HG03442 (cell line): ENCODE measurements at regions not wholly inside any gene's neighbourhood (a gene's known extent, or its start where the extent isn't known, plus 50 kb on each side); places are given as distances from the start of the nearest gene placed in this dataset.

Experiments used
- ATAC-seq: cut with Tn5 transposase; IDR thresholded peaks from one replicate; pipeline ENCODE4 v1.9.1; 2021; ENCODE audit warnings: mild to moderate bottlenecking, moderate library complexity; ENCODE audit not compliant: unreplicated experiment

GRCh38 chr1:57886376-57886775 lies 462.5 kb upstream of the DAB1 start:
- ATAC-seq: no peak

GRCh38 chr1:57883642-57883995 lies 459.8 kb upstream of the DAB1 start:
- ATAC-seq: no peak

- ATAC-seq: no peak
Measured at GRCh38 chr1:57882934-57883641, 459.2 kb upstream of the DAB1 start.

- ATAC-seq: no peak
Measured at GRCh38 chr1:57882072-57882471, 458.2 kb upstream of the DAB1 start.

GRCh38 chr1:57881639-57882038 lies 457.8 kb upstream of the DAB1 start:
- ATAC-seq: no peak

- ATAC-seq: no peak
Measured at GRCh38 chr1:57879700-57880099, 455.8 kb upstream of the DAB1 start.

GRCh38 chr1:57874418-57874877 lies 450.6 kb upstream of the DAB1 start:
- no peak for ATAC-seq

- no peak for ATAC-seq
Measured at GRCh38 chr1:57872913-57873312, 449.1 kb upstream of the DAB1 start.

GRCh38 chr1:57868908-57869307 lies 445.0 kb upstream of the DAB1 start:
- no peak for ATAC-seq

- no peak for ATAC-seq
Measured at GRCh38 chr1:57868239-57868638, 444.4 kb upstream of the DAB1 start.

GRCh38 chr1:57866998-57867397 lies 443.1 kb upstream of the DAB1 start:
- no peak for ATAC-seq

GRCh38 chr1:57860931-57861565 lies 437.2 kb upstream of the DAB1 start:
- ATAC-seq: no peak

- no peak for ATAC-seq
Measured at GRCh38 chr1:57860325-57860724, 436.5 kb upstream of the DAB1 start.

- ATAC-seq: no peak
Measured at GRCh38 chr1:57858740-57859139, 434.9 kb upstream of the DAB1 start.

GRCh38 chr1:57857809-57858208 lies 433.9 kb upstream of the DAB1 start:
- ATAC-seq: no peak

GRCh38 chr1:57854436-57854835 lies 430.6 kb upstream of the DAB1 start:
- no peak for ATAC-seq

GRCh38 chr1:57850176-57850940 lies 426.5 kb upstream of the DAB1 start:
- no peak for ATAC-seq

GRCh38 chr1:57848406-57848805 lies 424.5 kb upstream of the DAB1 start:
- ATAC-seq: no peak

- no peak for ATAC-seq
Measured at GRCh38 chr1:57845041-57845440, 421.2 kb upstream of the DAB1 start.

GRCh38 chr1:57844382-57844980 lies 420.6 kb upstream of the DAB1 start:
- no peak for ATAC-seq

- ATAC-seq: no peak
Measured at GRCh38 chr1:57843760-57844159, 419.9 kb upstream of the DAB1 start.

- ATAC-seq: no peak
Measured at GRCh38 chr1:57839526-57839925, 415.7 kb upstream of the DAB1 start.
